ENCODE measurements at regions not wholly inside any gene's neighbourhood (a gene's known extent, or its start where the extent isn't known, plus 50 kb on each side); places are given as distances from the start of the nearest gene placed in this dataset.

- Histone ChIP-seq H3K27ac (no peak overlapping the region), H3K4me2 (no peak overlapping the region), H3K4me3 (no peak overlapping the region), H3K36me3 (no peaks in the 10 kb centered on the region), H3K4me1 (peaks cover 11 to 17% (median 14%) of the 10 kb centered on the region in 10 experiments), H3K9me3 (replicated peaks in 1 of 11) (no peaks in the 10 kb centered on the region), H3K9ac (no peak overlapping the region), H4K20me1 (no peaks in the 10 kb centered on the region), H3K27me3 (no peaks in the 10 kb centered on the region)
- no peak for TF ChIP-seq Cebpa-rat (IDR thresholded peaks at IDR 0.05)
Measured at GRCh38 chr11:15505155-15505554, 390.4 kb downstream of the INSC start.

GRCh38 chr11:15507592-15507991 lies 392.9 kb downstream of the INSC start:
- H3K4me3 ChIP-seq: 0 out of 20 replicates have a peak overlapping the region, but pooled peaks of 1 of the 10 experiments have one; percentile 16

GRCh38 chr11:15509082-15509481 lies 394.4 kb downstream of the INSC start:
- no peaks in the 10 kb centered on the region for H3K36me3 ChIP-seq
- no peak for TF ChIP-seq Cebpa-rat (IDR thresholded peaks at IDR 0.05)
- peaks cover 11 to 17% (median 14%) of the 10 kb centered on the region in 10 experiments for H3K4me1 ChIP-seq
- no peak overlapping the region for H3K4me2 ChIP-seq
- H3K9me3 ChIP-seq (replicated peaks in 1 of 11): peaks cover 0 to 3% (median 0%) of the 10 kb centered on the region in 11 experiments; a peak in 1 of 22 replicates
- no peaks in the 10 kb centered on the region for H3K27me3 ChIP-seq
- H3K4me3 ChIP-seq: no peak overlapping the region
- no peak overlapping the region for H3K27ac ChIP-seq
- H4K20me1 ChIP-seq: no peaks in the 10 kb centered on the region
- H3K9ac ChIP-seq: no peak overlapping the region

More at GRCh38 chr11:15507592-15507991, 392.9 kb downstream of the INSC start:
- Histone ChIP-seq H3K9me3 (replicated peaks in 1 of 11) (no peaks in the 10 kb centered on the region; a peak in 1 of 22 replicates), H3K36me3 (no peaks in the 10 kb centered on the region), H3K4me1 (peaks cover 11 to 17% (median 14%) of the 10 kb centered on the region in 10 experiments), H3K9ac (no peak overlapping the region), H3K4me2 (peak overlapping the region; percentile 27 to 82 (median 65)), H3K27ac (peak overlapping the region in 2 of 11 experiments; percentile 17 to 26; a peak in 3 of 22 replicates), H4K20me1 (no peaks in the 10 kb centered on the region), H3K27me3 (no peaks in the 10 kb centered on the region)
- no peak for TF ChIP-seq Cebpa-rat (IDR thresholded peaks at IDR 0.05)

GRCh38 chr11:15519124-15519791 lies 404.5 kb downstream of the INSC start:
- Histone ChIP-seq H3K36me3 (no peaks in the 10 kb centered on the region), H4K20me1 (no peaks in the 10 kb centered on the region), H3K4me2 (no peak overlapping the region), H3K9me3 (replicated peaks in 1 of 11) (peaks cover 10 to 18% (median 17%) of the 10 kb centered on the region in 11 experiments; a peak in 18 of 22 replicates), H3K4me1 (peaks cover 0 to 20% (median 0%) of the 10 kb centered on the region in 10 experiments; a peak in 4 of 20 replicates), H3K4me3 (no peak overlapping the region), H3K27ac (no peak overlapping the region), H3K27me3 (no peaks in the 10 kb centered on the region), H3K9ac (no peak overlapping the region)
- TF ChIP-seq Cebpa-rat (IDR thresholded peaks at IDR 0.05): 0 out of 22 replicates have a peak, but pooled peaks of 1 of the 11 experiments have one; percentile 18

GRCh38 chr11:15519911-15520310 lies 405.2 kb downstream of the INSC start:
- Histone ChIP-seq H4K20me1 (no peaks in the 10 kb centered on the region), H3K27ac (no peak overlapping the region), H3K4me2 (no peak overlapping the region), H3K36me3 (no peaks in the 10 kb centered on the region), H3K9me3 (replicated peaks in 1 of 11) (peaks cover 8 to 15% (median 14%) of the 10 kb centered on the region in 11 experiments; a peak in 18 of 22 replicates), H3K4me1 (peaks cover 0 to 20% (median 0%) of the 10 kb centered on the region in 10 experiments; a peak in 4 of 20 replicates), H3K9ac (no peak overlapping the region), H3K27me3 (no peaks in the 10 kb centered on the region), H3K4me3 (no peak overlapping the region)
- TF ChIP-seq Cebpa-rat (IDR thresholded peaks at IDR 0.05): no peak

- TF ChIP-seq Cebpa-rat (IDR thresholded peaks at IDR 0.05): no peak
- Histone ChIP-seq H3K27ac (no peak overlapping the region), H3K4me3 (no peak overlapping the region), H4K20me1 (no peaks in the 10 kb centered on the region), H3K27me3 (no peaks in the 10 kb centered on the region), H3K4me1 (peaks cover 0 to 8% (median 0%) of the 10 kb centered on the region in 10 experiments; a peak in 1 of 20 replicates), H3K4me2 (no peak overlapping the region), H3K36me3 (peaks cover 0 to 5% (median 0%) of the 10 kb centered on the region in 11 experiments; a peak in 2 of 22 replicates), H3K9ac (no peak overlapping the region), H3K9me3 (replicated peaks in 1 of 11) (peaks cover 24 to 29% (median 28%) of the 10 kb centered on the region in 11 experiments)
Measured at GRCh38 chr11:15523543-15523942, 408.8 kb downstream of the INSC start.

GRCh38 chr11:15525582-15525981 lies 410.9 kb downstream of the INSC start:
- no peak for TF ChIP-seq Cebpa-rat (IDR thresholded peaks at IDR 0.05)
- Histone ChIP-seq H3K4me2 (no peak overlapping the region), H3K4me3 (no peak overlapping the region), H3K36me3 (peaks cover 0 to 5% (median 0%) of the 10 kb centered on the region in 11 experiments; a peak in 2 of 22 replicates), H4K20me1 (no peaks in the 10 kb centered on the region), H3K9me3 (replicated peaks in 1 of 11) (peaks cover 24 to 29% (median 28%) of the 10 kb centered on the region in 11 experiments), H3K9ac (no peak overlapping the region), H3K27me3 (no peaks in the 10 kb centered on the region), H3K27ac (no peak overlapping the region), H3K4me1 (no peaks in the 10 kb centered on the region)

- H3K27ac ChIP-seq: no peak overlapping the region
- no peak overlapping the region for H3K4me2 ChIP-seq
- H3K36me3 ChIP-seq: peaks cover 0 to 5% (median 0%) of the 10 kb centered on the region in 11 experiments; a peak in 2 of 22 replicates
- H3K4me1 ChIP-seq: no peaks in the 10 kb centered on the region
- peaks cover 24 to 29% (median 28%) of the 10 kb centered on the region in 11 experiments for H3K9me3 ChIP-seq (replicated peaks in 1 of 11)
- no peak overlapping the region for H3K9ac ChIP-seq
- TF ChIP-seq Cebpa-rat (IDR thresholded peaks at IDR 0.05): 0 out of 22 replicates have a peak, but pooled peaks of 1 of the 11 experiments have one; percentile 17
- H3K4me3 ChIP-seq: no peak overlapping the region
- H4K20me1 ChIP-seq: no peaks in the 10 kb centered on the region
- no peaks in the 10 kb centered on the region for H3K27me3 ChIP-seq
Measured at GRCh38 chr11:15526032-15526431, 411.3 kb downstream of the INSC start.

GRCh38 chr11:15526859-15527450 lies 412.2 kb downstream of the INSC start:
- Histone ChIP-seq H3K9ac (no peak overlapping the region), H3K9me3 (replicated peaks in 1 of 11) (peaks cover 24 to 29% (median 28%) of the 10 kb centered on the region in 11 experiments), H3K4me3 (no peak overlapping the region), H4K20me1 (no peaks in the 10 kb centered on the region), H3K27me3 (no peaks in the 10 kb centered on the region), H3K4me1 (no peaks in the 10 kb centered on the region), H3K36me3 (peaks cover 0 to 5% (median 0%) of the 10 kb centered on the region in 11 experiments; a peak in 2 of 22 replicates), H3K4me2 (no peak overlapping the region), H3K27ac (no peak overlapping the region)
- TF ChIP-seq Cebpa-rat (IDR thresholded peaks at IDR 0.05): no peak

Measured in BLaER1 treated with 17β-estradiol and CSF1 and Interleukin-3, amounts not matched to agents 10 nM and 100 nM (cell line).